Panc1 (cell line): ENCODE measurements at regions not wholly inside any gene's neighbourhood (a gene's known extent, or its start where the extent isn't known, plus 50 kb on each side); places are given as distances from the start of the nearest gene placed in this dataset.

Experiments
- ATAC-seq: fragments of 200-7000 bp; cut with Tn5 transposase; 2 replicates; pipeline ENCODE4 v1.9.1; 2020; ENCODE audit warnings: mild to moderate bottlenecking, moderate library complexity
- BruUV-seq: library from RNA; stranded (reverse); fragments of 400-500 nt; replicated peaks from 2 replicates; lab custom pipeline; 2021; lab: Mats Ljungman, UMichigan
- CTCF ChIA-PET: fragments of 300-600 bp; sonication (Branson Sonifier 250); formaldehyde crosslinking; loops from one replicate; lab custom pipeline; 2022; ENCODE audit warnings: antibody characterized with exemption; lab: Charles Lee
- POLR2A ChIA-PET: fragments of 300-600 bp; sonication (Branson Sonifier 250); formaldehyde crosslinking; loops from one replicate; lab custom pipeline; 2022; ENCODE audit warnings: antibody characterized with exemption; lab: Charles Lee
- DNase-seq: peaks from one replicate; pipeline ENCODE4 v3.0.0-alpha.2; 2010; ENCODE audit warnings: low read depth, low spot score
- H3K27ac ChIP-seq: 2 replicates; pipeline ENCODE4 v1.5.1; 2011; ENCODE audit warnings: mild to moderate bottlenecking, low read length, inconsistent platforms
- H3K27me3 ChIP-seq: fragments of 200-500 bp; sonication (Bioruptor generic); 2 replicates; pipeline ENCODE4 v1.6.0; 2014; ENCODE audit warnings: low read length, inconsistent platforms; ENCODE audit not compliant: control insufficient read depth, insufficient read depth
- H3K36me3 ChIP-seq: fragments of 200-500 bp; sonication (Bioruptor generic); 2 replicates; pipeline ENCODE4 v1.5.1; 2014; ENCODE audit warnings: inconsistent platforms, mild to moderate bottlenecking, low read length, moderate library complexity; ENCODE audit not compliant: control insufficient read depth, insufficient read depth
- H3K4me1 ChIP-seq: 2 replicates; pipeline ENCODE4 v1.5.1; 2011; ENCODE audit warnings: inconsistent platforms, mild to moderate bottlenecking, low read length, moderate library complexity; ENCODE audit not compliant: control insufficient read depth, insufficient read depth
- H3K4me3 ChIP-seq, 2 experiments: 2 replicates each; pipeline ENCODE4 v1.5.1; 2011 to 2012; ENCODE audit warnings: low read depth in 2 of 2, low read length in 2 of 2, mild to moderate bottlenecking in 2 of 2, inconsistent platforms in 1 of 2, moderate library complexity in 1 of 2
- H3K9me3 ChIP-seq: fragments of 200-500 bp; sonication (Bioruptor generic); 2 replicates; pipeline ENCODE4 v1.5.1; 2014; ENCODE audit warnings: low read depth, mild to moderate bottlenecking, inconsistent platforms, low read length, moderate library complexity; ENCODE audit not compliant: control insufficient read depth, insufficient read depth
- CTCF ChIP-seq: fragments of 450-650 bp; IDR thresholded peaks from 2 replicates; pipeline ENCODE4 v1.5.1; 2017; ENCODE audit warnings: mild to moderate bottlenecking
- POLR2AphosphoS5 ChIP-seq: IDR thresholded peaks from 2 replicates; pipeline ENCODE4 v1.6.1; 2012; ENCODE audit warnings: mild to moderate bottlenecking, low read depth, low read length, moderate library complexity
- REST ChIP-seq, 2 experiments: IDR thresholded peaks; 2 replicates each; pipeline ENCODE4 v1.6.1; 2011 to 2012; ENCODE audit warnings: low read depth in 2 of 2, control low read depth in 1 of 2, low read length in 1 of 2, mild to moderate bottlenecking in 1 of 2, moderate library complexity in 1 of 2; ENCODE audit not compliant: insufficient read depth in 1 of 2
- SIN3A ChIP-seq: IDR thresholded peaks from 2 replicates; pipeline ENCODE4 v1.6.1; 2012; ENCODE audit warnings: low read depth, mild to moderate bottlenecking, low read length, moderate library complexity, borderline replicate concordance; ENCODE audit not compliant: insufficient read depth
- TCF7L2 ChIP-seq: IDR thresholded peaks from 2 replicates; pipeline ENCODE4 v1.6.1; 2011; ENCODE audit warnings: mild to moderate bottlenecking, low read depth, low read length, inconsistent platforms
- in situ Hi-C: cut with HindIII; loops from 2 replicates; pipeline ENCODE4 v1.10.0; 2016; ENCODE audit warnings: low sequenced_read_pairs, low pct_unique_long_range_greater_than_20kb
- intact Hi-C: fragments of 100-400 bp; cut with micrococcal nuclease; formaldehyde crosslinking; loops from one replicate; pipeline ENCODE4 v1.10.0; 2022; ENCODE audit not compliant: unreplicated experiment

- ChIA-PET POLR2A (no interaction called here), CTCF (no interaction called here)
- no peak for TF ChIP-seq CTCF
- TF ChIP-seq REST (IDR thresholded peaks at IDR 0.05; ENCODE audit: insufficient read depth in 1 of 2, low read depth in 2 of 2, low read length in 1 of 2) = no peak
- no peak for TF ChIP-seq TCF7L2
- no peak for TF ChIP-seq SIN3A
- no peak for TF ChIP-seq POLR2AphosphoS5
- BruUV-seq = no TSS peak
- Histone ChIP-seq H3K27me3 (no peaks in the 10 kb centered on the region), H3K9me3 (no peaks in the 10 kb centered on the region), H3K4me3 (no peak overlapping the region), H3K4me1 (peaks cover 18% of the 10 kb centered on the region), H3K36me3 (no peaks in the 10 kb centered on the region), H3K27ac (no peak overlapping the region)
- intact Hi-C loops = no loop called here
- no peak for DNase-seq
- in situ Hi-C loops = no loop called here
- no peak for ATAC-seq
Observed at GRCh38 chr3:13214847-13215472, 141.7 kb upstream of the IQSEC1 start.

- ChIA-PET POLR2A (no interaction called here), CTCF (interaction anchor here (1.1 kb wide), 1 partner anchor 122 kb away, joined by 3 read pairs; no protein-coding TSS in a partner anchor)
- intact Hi-C loops (no loop called here), in situ Hi-C loops (no loop called here)
- no peak overlapping the region for H3K4me3 ChIP-seq
- H3K9me3 ChIP-seq = no peaks in the 10 kb centered on the region
- DNase-seq (no peak), ATAC-seq (no peak)
- H3K27ac ChIP-seq = no peak overlapping the region
- no peak for TF ChIP-seq TCF7L2
- TF ChIP-seq REST (IDR thresholded peaks at IDR 0.05; ENCODE audit: insufficient read depth in 1 of 2, low read depth in 2 of 2, low read length in 1 of 2) = no peak
- TF ChIP-seq CTCF = no peak
- TF ChIP-seq SIN3A = no peak
- TF ChIP-seq POLR2AphosphoS5 = no peak
- BruUV-seq = no TSS peak
- H3K27me3 ChIP-seq = no peaks in the 10 kb centered on the region
- peaks cover 18% of the 10 kb centered on the region for H3K4me1 ChIP-seq
- H3K36me3 ChIP-seq = no peaks in the 10 kb centered on the region
Observed at GRCh38 chr3:13213911-13214846, 140.9 kb upstream of the IQSEC1 start.
